Heart left ventricle (tissue), 13 donors: ENCODE measurements at regions not wholly inside any gene's neighbourhood (a gene's known extent, or its start where the extent isn't known, plus 50 kb on each side); places are given as distances from the start of the nearest gene placed in this dataset.

Experiments used
- CTCF ChIP-seq, 12 donors: fragments of 200-600 bp; sonication (generic) in 4 of 12; IDR thresholded peaks; one replicate each; pipeline versions ENCODE4 v1.5.0 to v1.8.0; 2018 to 2022; ENCODE audit warnings: antibody characterized with exemption in 12 of 12, mild to moderate bottlenecking in 5 of 12
- POLR2A ChIP-seq, 2 donors: fragments of 450-650 bp; IDR thresholded peaks; one replicate each; pipeline ENCODE4 v1.6.1; 2017; ENCODE audit warnings: antibody characterized with exemption in 2 of 2, mild to moderate bottlenecking in 2 of 2, moderate library complexity in 2 of 2
- donor health status: ischemic (EF 13 %, LVEDD 7.1; RV severe dilation, severe dysfunction).
- donor health status: DM: no; HTN: yes; CAD: no.
- donor health status: DM: no; HTN: no; CAD: no.
- donor health status: ischemic (EF 25% LVEDD 6.9; RV normal size, moderate dysfunction).
- donor health status: ischemic (EF 25% LVEDD 5.7; RV mildly dilated, moderate dysfunction).
- donor health status: ischemic (EF 35%, LVEDD 5.7; RV mildly dilated, moderate dysfunction).
- donor health status: nonischemic (EF 11% LVEDD 7.7; RV severe dilation, severe dysfunction).
- donor health status: DM: yes; HTN: yes; CAD: no.
- donor health status: PGD.
- donor health status: ischemic (EF 29% LVEDD 5.4; RV normal size, mild dysfunction).
- donor health status: nonischemic (EF 23%, LVEDD 6.1; RV moderate dilation, normal function).

- no peak for TF ChIP-seq CTCF (IDR thresholded peaks at IDR 0.05)
- TF ChIP-seq POLR2A (IDR thresholded peaks at IDR 0.05) = no peak
These were observed 448.1 kb upstream of the VRK2 start for GRCh38 chr2:57598551-57598950.
